Frontal cortex (tissue), 4 donors: ENCODE measurements at regions not wholly inside any gene's neighbourhood (a gene's known extent, or its start where the extent isn't known, plus 50 kb on each side); places are given as distances from the start of the nearest gene placed in this dataset. TPM values are rescaled to one million over a fixed set of nuclear protein-coding genes. Genes with fewer than 3 reads are reported as not detected.
A peak's percentile ranks its signal among the peaks of the same experiment; 100 is the strongest.

Source experiments
- DNase-seq, 2 donors: peaks; one replicate each; pipeline ENCODE4 v3.0.0; 2012; ENCODE audit warnings: low spot score in 2 of 2
- FAIRE-seq: peaks from 2 replicates; lab custom pipeline; 2012; peaks lifted over from hg19 to GRCh38; lab: Jason Lieb, UNC
- small RNA-seq: library from RNA; depleted of rRNA; stranded (forward); fragments of <200 nt; gene quantifications from one replicate; pipeline ENCODE3, GENCODE V24; 2014
- donor health status: control.
- donor health status: control.
- donor health status: control.

DNA sequence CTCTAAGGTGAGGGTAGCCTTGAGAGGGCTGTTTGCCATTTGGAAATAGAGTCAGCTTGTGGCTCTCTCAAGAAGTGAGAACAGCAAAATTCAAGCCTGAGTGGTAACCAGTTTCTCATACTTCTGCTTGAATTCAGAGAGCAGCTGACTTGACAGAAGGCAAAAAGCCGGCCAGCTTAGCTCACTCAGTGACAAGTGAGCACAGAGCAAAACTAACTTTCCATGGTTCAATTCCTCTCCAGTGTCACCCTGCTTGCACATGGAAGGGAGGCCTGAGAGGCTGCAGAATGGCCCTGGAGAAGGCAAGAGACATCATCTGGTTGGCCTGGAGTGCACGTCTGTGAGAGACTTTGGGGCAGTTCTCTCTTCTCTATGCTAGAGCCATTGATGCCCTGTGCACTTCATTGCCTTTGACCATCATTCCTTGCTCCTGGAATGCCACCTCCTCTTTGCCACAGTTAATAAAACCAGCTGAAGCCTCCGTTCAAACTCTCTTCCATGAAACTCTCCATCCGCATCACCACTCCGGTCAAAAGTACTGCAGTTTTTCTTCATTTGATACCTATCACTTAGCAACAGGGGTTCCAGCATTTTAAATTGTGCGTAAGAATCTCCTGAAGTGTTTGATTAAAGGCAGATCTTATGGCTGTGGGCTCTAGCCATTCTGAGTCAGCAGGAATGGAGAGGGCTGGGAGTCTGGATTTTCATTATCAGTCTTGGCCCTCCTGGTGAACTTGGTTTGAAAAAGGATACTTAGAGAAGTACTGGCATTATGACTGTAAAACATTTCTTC lies 69.8 kb upstream of the PIK3CG start:
- DNase-seq, result no peak
- FAIRE-seq, result no peak

DNA sequence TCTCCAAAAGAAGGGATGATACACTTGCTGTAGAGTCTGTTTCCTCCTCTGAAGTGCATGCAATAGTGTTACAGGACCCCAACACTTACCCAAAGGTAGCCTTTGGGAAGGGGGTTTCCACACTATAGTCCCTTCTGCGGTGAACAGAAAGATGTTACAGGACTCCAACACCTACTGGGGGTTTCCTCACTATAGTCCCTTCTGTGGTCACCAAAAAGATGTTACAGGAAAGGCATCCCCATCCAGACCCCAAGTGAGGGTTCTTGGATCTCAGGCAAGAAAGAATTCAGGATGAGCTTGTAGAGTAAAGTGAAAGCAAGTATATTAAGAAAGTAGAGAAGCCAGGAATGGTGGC lies 69.2 kb upstream of the PIK3CG start:
- no peak for DNase-seq
- no peak for FAIRE-seq

DNA sequence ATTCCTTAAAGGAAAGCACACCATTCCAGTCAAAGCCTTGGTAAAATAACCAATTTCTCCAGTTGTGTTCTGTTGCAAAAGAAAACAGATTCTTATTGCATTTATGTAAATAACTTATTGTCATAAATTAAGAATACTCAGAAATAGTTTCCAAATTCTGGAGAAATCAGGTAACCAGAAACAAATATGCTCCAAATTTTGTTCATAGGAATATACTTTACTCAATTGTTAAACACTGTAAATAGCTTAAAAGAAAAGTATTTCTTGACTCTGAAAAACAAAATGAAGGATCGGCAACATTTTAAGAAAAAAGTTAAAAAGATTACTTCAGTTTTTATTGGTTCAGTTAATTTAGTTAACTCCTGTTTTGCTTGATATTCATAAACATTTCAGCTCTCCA lies 67.1 kb upstream of the PIK3CG start:
- DNase-seq (no peak), FAIRE-seq (peak; percentile 53)

DNA sequence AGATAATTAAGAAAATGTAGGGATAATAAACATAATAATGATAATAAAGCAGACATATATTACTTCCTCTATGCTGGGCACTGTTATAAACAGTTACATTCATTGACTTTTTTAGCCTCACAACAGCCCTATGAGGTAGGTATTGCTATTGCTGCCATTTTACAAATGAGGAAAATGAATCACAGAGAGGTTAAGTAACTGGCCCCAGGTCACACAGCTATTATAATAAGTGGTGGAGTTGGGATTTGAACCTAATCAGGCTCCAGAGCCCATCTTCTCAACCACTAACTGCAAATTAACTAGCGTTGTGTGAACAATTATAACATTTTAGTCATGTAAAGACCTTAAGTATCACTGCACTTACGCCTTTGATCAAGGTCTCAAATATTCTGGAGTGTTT lies 62.5 kb upstream of the PIK3CG start:
- FAIRE-seq (no peak), DNase-seq (no peak)

DNA sequence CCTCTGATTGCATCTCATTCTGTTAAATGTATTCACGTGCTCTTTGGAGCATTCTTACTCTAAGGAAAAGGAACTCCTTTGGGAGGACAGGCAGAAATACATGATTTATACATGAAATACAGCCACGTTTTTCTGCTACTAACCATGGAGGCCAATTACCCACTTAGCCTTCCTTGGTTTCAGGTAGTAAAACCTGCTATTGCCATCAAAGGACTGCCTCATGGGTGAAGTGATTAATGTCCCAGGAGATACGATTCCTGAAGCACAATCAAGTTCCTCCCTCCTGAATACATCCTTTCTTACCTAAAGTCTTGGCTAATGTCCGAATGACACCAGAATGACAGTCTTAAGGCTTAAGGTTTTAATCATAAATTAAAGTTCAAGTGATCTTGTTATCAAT lies 58.5 kb upstream of the PIK3CG start:
- no peak for FAIRE-seq
- no peak for DNase-seq

DNA sequence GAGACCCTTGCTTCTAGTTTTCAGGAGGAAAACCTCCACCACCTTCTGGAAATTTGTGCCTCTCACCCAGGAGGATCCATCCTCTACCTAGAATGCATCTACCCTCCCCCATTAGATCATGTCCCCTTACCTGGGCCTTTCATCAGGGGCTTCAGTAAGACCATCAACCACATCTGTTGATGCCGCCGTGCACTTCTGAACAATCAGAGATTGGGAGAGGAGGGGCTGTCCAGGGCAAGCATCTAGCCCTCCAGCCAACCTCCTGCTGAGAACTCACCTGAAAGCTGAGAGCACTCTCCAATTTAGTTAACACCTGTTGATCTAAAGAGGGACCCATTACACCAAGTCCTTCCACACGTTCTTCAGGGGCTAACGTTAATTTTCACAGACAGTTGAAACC lies 57.6 kb upstream of the PIK3CG start:
- no peak for DNase-seq
- FAIRE-seq, result no peak

DNA sequence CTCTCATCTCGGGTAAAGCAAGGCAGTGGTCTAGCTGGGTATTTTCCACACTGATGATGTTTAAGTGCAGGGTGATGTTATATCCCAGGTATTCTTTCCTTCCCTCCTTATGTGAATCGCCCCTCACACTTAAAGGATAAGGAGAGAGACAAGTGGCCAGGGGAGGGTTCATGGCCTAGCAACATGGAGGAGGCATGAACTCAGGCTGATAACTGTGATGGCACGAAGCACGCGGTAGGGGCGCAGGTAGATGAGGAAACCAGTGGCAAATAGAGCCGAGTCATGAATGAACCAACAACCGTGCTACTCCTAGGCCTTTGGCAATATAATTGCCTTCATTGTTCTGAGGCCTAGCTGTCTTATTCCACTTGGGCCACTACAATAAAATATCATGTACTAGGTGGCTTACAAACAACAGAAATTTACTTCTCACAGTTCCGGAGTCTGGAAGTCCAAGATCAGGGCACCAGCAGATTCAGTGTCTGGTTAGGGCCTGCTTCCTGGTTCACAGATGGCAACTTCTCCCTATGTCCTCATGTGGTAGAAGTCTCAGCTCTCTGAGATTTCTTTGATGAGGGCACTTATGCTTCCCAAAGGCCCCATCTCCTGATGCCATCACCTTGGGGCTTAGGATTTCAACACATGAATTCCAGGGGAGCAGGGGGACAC lies 56.0 kb upstream of the PIK3CG start:
- FAIRE-seq, result no peak

DNA sequence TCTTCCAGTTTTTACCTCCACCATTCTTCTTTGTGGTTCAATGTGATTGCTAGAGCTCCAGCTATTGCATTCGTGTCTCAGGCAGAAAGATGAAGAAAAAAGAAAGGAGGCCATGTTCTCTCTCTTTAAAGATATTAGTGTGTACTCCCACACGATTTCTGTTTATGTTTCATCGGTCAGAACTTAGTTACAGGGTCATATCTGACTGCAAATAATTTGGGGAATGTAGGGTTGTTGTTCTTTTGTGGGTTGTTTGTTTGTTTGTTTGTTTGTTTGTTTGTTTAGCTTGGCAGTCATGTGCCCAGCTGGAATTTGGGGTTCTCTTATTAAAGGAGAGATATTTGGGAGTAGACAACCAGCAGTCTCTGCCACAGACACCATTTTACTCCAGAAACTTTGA lies 53.6 kb upstream of the PIK3CG start:
- FAIRE-seq (no peak), DNase-seq (no peak)

More for the DNA sequence above, 56.0 kb upstream of the PIK3CG start:
- no peak for DNase-seq

DNA sequence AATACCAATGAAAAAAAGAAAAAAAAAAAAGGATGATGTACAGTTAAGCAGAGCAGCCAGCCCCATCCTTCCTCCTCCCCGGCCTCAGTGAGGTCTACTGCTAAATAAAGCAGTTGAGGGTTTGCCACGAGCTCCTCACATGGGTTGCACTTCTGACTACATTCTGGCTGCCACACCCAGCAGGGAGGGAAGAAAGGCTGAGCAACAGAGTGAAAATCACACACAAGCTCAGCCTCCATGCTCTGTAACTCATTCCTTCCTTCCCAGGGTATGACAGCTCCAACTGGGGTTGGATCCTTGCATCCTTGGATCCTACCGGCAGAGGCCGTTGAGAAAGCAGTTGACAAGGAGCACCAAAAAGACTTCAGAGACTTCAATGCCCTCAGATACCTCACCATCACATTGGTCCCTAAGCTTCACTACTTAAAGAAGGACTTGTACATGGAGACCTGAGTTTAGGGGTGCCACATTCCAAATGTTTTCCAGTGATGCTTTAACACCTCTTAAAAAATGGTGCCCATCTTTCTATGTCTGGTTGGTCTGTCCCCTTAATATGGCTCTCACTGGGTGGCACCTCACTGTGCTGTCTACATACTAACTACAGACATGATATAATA lies 52.9 kb upstream of the PIK3CG start:
- no peak for DNase-seq

DNA sequence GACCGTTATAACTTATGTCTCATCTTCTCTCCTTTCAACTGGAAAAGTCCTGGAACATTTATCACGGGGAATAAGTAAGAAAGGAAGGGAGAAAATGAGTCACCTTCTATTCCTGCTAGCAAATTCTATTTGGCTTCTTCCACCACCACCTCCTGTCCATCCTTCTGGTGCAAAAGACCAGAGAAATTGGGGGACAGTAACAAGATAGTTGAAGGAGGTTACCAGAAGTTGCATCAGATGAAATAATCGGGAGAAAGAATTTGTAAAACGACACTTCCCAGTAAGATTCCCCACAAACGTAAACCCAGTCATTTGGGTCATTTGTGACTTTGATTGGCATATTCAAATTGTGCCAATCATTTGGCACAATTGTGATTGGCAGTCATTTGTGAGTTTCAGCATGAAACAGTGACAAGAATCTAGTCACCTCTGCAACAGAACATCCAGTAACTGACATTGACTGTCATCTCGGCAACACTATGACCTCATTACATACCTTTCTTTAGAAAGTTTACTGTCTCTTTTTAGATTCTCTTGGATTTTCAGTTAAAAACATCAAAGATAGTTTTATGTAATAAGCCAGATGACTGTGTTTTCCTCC lies 51.3 kb upstream of the PIK3CG start:
- DNase-seq (no peak), FAIRE-seq (no peak)

More for the DNA sequence above, 52.9 kb upstream of the PIK3CG start:
- FAIRE-seq, result no peak

DNA sequence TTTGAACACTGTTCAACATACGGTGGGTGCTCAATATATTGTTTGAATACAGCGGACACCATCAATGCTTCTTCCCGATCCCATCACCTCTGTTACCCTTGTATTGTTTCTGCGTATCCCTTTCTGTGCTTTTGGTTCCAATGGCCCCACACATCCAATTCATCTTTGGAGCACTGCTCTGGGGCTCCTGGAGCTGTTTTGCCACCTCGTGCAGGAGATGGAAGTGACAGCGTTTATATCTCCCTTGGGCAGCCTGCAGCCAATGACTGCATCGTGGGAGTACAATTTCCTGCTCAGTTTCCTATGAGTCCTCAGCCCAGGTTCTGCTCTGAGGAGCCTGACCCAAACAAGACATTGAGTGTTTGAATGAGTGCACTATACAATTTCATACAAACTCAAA lies 50.2 kb upstream of the PIK3CG start:
- no peak for FAIRE-seq
- DNase-seq, result no peak

Small RNA genes lying in the stretch of these regions (small RNA-seq; reads per million reads assigned to genes)
- not detected for gene RNA5SP236
